Neural cell (in vitro differentiated cells): ENCODE measurements at regions not wholly inside any gene's neighbourhood (a gene's known extent, or its start where the extent isn't known, plus 50 kb on each side); places are given as distances from the start of the nearest gene placed in this dataset.

ENCODE experiments used
- H2AFZ ChIP-seq: fragments of 200-600, 300-800 bp; sonication (generic), shearing (Covaris generic); 2 replicates; pipeline ENCODE4 v1.6.0; 2014; ENCODE audit warnings: low read depth, mild to moderate bottlenecking, antibody characterized with exemption, low read length, moderate library complexity
- H3F3A ChIP-seq: fragments of 200-600 bp; shearing (Covaris generic); 2 replicates; pipeline ENCODE4 v1.6.1; 2016; ENCODE audit warnings: mild to moderate bottlenecking, moderate library complexity, mixed read lengths, antibody characterized with exemption, low read length; ENCODE audit not compliant: insufficient read depth, poor library complexity, severe bottlenecking
- H3K27ac ChIP-seq: fragments of 200-600, 300-800 bp; sonication (generic), shearing (Covaris generic); 2 replicates; pipeline ENCODE4 v1.5.1; 2014; ENCODE audit warnings: mild to moderate bottlenecking, low read length, moderate library complexity
- H3K27me3 ChIP-seq: fragments of 300-800, 200-600 bp; sonication (generic), shearing (Covaris generic); 2 replicates; pipeline ENCODE4 v1.6.0; 2014; ENCODE audit warnings: mild to moderate bottlenecking, low read depth, low read length, moderate library complexity; ENCODE audit not compliant: insufficient read depth
- H3K36me3 ChIP-seq: fragments of 300-800, 200-600 bp; sonication (generic), shearing (Covaris generic); 2 replicates; pipeline ENCODE4 v1.5.1; 2014; ENCODE audit warnings: mild to moderate bottlenecking, antibody characterized with exemption, low read length, moderate library complexity; ENCODE audit not compliant: insufficient read depth
- H3K4me2 ChIP-seq: fragments of 300-800, 200-600 bp; sonication (generic), shearing (Covaris generic); 2 replicates; pipeline ENCODE4 v1.6.0; 2014; ENCODE audit warnings: mild to moderate bottlenecking, low read length
- H3K4me3 ChIP-seq: fragments of 300-800, 200-600 bp; sonication (generic), shearing (Covaris generic); 2 replicates; pipeline ENCODE4 v1.5.1; 2014; ENCODE audit warnings: mild to moderate bottlenecking, low read length, moderate library complexity
- H3K79me2 ChIP-seq: fragments of 200-600 bp; shearing (Covaris generic); replicated peaks from 2 replicates; pipeline ENCODE4 v1.6.0; 2014; ENCODE audit warnings: mild to moderate bottlenecking, low read length, moderate library complexity; ENCODE audit not compliant: insufficient read depth
- H3K9ac ChIP-seq: fragments of 300-800, 200-600 bp; sonication (generic), shearing (Covaris generic); 2 replicates; pipeline ENCODE4 v1.6.1; 2016; ENCODE audit warnings: mild to moderate bottlenecking, low read length, mixed read lengths
- H3K9me2 ChIP-seq: fragments of 200-600 bp; shearing (Covaris generic); 2 replicates; pipeline ENCODE4 v1.6.1; 2016; ENCODE audit warnings: mild to moderate bottlenecking, low read length, mixed read lengths; ENCODE audit not compliant: insufficient read depth
- H3K9me3 ChIP-seq: fragments of 200-600, 300-800 bp; sonication (generic), shearing (Covaris generic); 2 replicates; pipeline ENCODE4 v1.6.1; 2016; ENCODE audit warnings: mild to moderate bottlenecking, mixed run types, low read length, moderate library complexity, mixed read lengths
- H4K20me1 ChIP-seq: fragments of 200-600 bp; shearing (Covaris generic); 2 replicates; pipeline ENCODE4 v1.6.1; 2016; ENCODE audit warnings: mild to moderate bottlenecking, mixed run types; ENCODE audit not compliant: insufficient read depth
- CTCF ChIP-seq: fragments of 450-650 bp; IDR thresholded peaks from 2 replicates; pipeline ENCODE4 v1.5.1; 2014; ENCODE audit warnings: antibody characterized with exemption, mild to moderate bottlenecking, moderate library complexity; ENCODE audit not compliant: poor library complexity, severe bottlenecking
- EZH2 ChIP-seq: fragments of 200-600, 300-800 bp; shearing (Covaris generic), sonication (generic); IDR thresholded peaks from 2 replicates; pipeline ENCODE4 v1.6.1; 2014; ENCODE audit warnings: antibody characterized with exemption, low read length, borderline replicate concordance, mild to moderate bottlenecking; ENCODE audit not compliant: insufficient read depth, poor library complexity, severe bottlenecking
- MXI1 ChIP-seq: fragments of 450-650 bp; conservative IDR thresholded peaks from 2 replicates; pipeline ENCODE4 v1.6.1; 2014; ENCODE audit warnings: antibody characterized with exemption, mild to moderate bottlenecking; ENCODE audit not compliant: poor library complexity, severe bottlenecking
- POLR2AphosphoS5 ChIP-seq: IDR thresholded peaks from 2 replicates; pipeline ENCODE4 v1.6.1; 2012
- RAD21 ChIP-seq: fragments of 450-650 bp; conservative IDR thresholded peaks from 2 replicates; pipeline ENCODE4 v1.6.1; 2014; ENCODE audit warnings: antibody characterized with exemption, mild to moderate bottlenecking, moderate library complexity
- REST ChIP-seq: IDR thresholded peaks from 2 replicates; pipeline ENCODE4 v1.6.1; 2012; ENCODE audit warnings: borderline replicate concordance
- SMC3 ChIP-seq: fragments of 450-650 bp; conservative IDR thresholded peaks from 2 replicates; pipeline ENCODE4 v1.6.1; 2014; ENCODE audit warnings: antibody characterized with exemption, mild to moderate bottlenecking, moderate library complexity; ENCODE audit not compliant: poor library complexity
- TAF1 ChIP-seq: IDR thresholded peaks from 2 replicates; pipeline ENCODE4 v1.6.1; 2012; ENCODE audit warnings: low read depth

GRCh38 chr10:62475551-62475950 is 101.4 kb downstream of the ZNF365 start:
- H3K9me2 ChIP-seq: no peaks in the 10 kb centered on the region
- TF ChIP-seq RAD21: no peak
- no peak for TF ChIP-seq CTCF
- no peak for TF ChIP-seq TAF1
- no peak for TF ChIP-seq POLR2AphosphoS5
- no peak for TF ChIP-seq REST
- no peak for TF ChIP-seq MXI1
- no peak for TF ChIP-seq EZH2
- H3K9me3 ChIP-seq: no peaks in the 10 kb centered on the region

GRCh38 chr10:62479523-62479922 is 105.4 kb downstream of the ZNF365 start:
- Histone ChIP-seq H3K36me3 (no peaks in the 10 kb centered on the region), H4K20me1 (no peaks in the 10 kb centered on the region), H3K4me2 (no peak overlapping the region), H3K27ac (no peak overlapping the region), H3K4me3 (no peak overlapping the region), H3K79me2 (no peaks in the 10 kb centered on the region), H3K27me3 (no peaks in the 10 kb centered on the region), H3F3A (no peaks in the 10 kb centered on the region), H3K9ac (no peak overlapping the region), H3K9me3 (no peaks in the 10 kb centered on the region), H2AFZ (no peak overlapping the region), H3K9me2 (no peaks in the 10 kb centered on the region)
- TF ChIP-seq MXI1 (no peak), RAD21 (no peak), EZH2 (no peak), SMC3 (no peak), CTCF (no peak)

More at GRCh38 chr10:62475551-62475950, 101.4 kb downstream of the ZNF365 start:
- Histone ChIP-seq H3K4me3 (no peak overlapping the region), H4K20me1 (no peaks in the 10 kb centered on the region), H3K9ac (no peak overlapping the region), H2AFZ (no peak overlapping the region), H3K36me3 (no peaks in the 10 kb centered on the region), H3K4me2 (no peak overlapping the region), H3K79me2 (no peaks in the 10 kb centered on the region), H3K27me3 (no peaks in the 10 kb centered on the region), H3F3A (no peaks in the 10 kb centered on the region), H3K27ac (no peak overlapping the region)
